ENCODE measurements at regions not wholly inside any gene's neighbourhood (a gene's known extent, or its start where the extent isn't known, plus 50 kb on each side); places are given as distances from the start of the nearest gene placed in this dataset.

DNA sequence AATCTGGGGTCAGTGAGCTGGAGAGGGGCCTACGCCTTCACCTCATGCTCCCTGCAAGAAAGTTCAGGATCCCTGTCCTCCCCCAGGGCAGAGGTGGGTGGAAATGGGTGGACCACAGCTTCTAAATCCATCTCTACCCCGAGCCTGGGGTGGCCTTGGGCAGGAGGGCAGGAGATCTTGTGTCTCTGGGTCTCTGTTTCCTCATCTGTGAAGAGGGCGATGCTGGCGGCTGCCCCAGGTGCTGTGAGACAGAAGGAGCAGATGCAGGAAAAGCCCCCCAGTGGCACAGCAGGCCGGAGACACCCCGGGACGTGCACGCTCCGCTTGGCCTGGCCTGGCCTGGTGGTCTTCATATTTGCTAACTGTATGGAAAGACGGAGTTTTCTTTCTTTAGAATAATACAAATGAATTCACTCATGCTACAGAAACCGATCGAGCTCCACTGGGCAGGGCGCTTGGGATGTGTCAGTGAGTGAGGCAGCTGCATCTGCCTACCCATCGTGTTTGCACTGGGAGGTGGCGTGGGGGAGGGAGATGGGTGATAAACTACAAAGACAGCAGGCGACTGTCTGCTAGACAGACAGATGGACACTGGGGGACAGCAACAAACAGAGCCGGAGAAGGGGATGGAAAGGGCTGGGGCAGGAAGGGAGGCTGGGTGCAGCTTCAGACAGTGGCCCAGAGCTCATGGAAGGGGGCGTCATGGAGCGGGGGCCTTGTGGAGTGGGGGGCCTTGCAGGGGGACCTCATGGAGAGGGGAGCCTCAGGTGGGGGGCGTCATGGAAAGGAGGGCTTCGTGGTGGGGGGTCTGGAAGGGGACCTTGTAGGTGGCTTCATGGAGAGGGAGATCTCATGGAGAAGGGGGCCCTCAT is 136.2 kb downstream of the CPZ start:
- TF ChIP-seq, protein P1, sequence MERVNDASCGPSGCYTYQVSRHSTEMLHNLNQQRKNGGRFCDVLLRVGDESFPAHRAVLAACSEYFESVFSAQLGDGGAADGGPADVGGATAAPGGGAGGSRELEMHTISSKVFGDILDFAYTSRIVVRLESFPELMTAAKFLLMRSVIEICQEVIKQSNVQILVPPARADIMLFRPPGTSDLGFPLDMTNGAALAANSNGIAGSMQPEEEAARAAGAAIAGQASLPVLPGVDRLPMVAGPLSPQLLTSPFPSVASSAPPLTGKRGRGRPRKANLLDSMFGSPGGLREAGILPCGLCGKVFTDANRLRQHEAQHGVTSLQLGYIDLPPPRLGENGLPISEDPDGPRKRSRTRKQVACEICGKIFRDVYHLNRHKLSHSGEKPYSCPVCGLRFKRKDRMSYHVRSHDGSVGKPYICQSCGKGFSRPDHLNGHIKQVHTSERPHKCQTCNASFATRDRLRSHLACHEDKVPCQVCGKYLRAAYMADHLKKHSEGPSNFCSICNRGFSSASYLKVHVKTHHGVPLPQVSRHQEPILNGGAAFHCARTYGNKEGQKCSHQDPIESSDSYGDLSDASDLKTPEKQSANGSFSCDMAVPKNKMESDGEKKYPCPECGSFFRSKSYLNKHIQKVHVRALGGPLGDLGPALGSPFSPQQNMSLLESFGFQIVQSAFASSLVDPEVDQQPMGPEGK (CRISPR knock-in tag; IDR thresholded peaks at IDR 0.05; ENCODE audit: borderline replicate concordance), result no peak
- no peak for TF ChIP-seq ZFP30 (CRISPR knock-in tag; IDR thresholded peaks at IDR 0.05)
- no peak for TF ChIP-seq RARB (CRISPR knock-in tag; IDR thresholded peaks at IDR 0.05)
- TF ChIP-seq OSR1 (CRISPR knock-in tag; IDR thresholded peaks at IDR 0.05), result no peak
- TF ChIP-seq ZFP3 (CRISPR knock-in tag; IDR thresholded peaks at IDR 0.05), result no peak
- TF ChIP-seq, protein P2, sequence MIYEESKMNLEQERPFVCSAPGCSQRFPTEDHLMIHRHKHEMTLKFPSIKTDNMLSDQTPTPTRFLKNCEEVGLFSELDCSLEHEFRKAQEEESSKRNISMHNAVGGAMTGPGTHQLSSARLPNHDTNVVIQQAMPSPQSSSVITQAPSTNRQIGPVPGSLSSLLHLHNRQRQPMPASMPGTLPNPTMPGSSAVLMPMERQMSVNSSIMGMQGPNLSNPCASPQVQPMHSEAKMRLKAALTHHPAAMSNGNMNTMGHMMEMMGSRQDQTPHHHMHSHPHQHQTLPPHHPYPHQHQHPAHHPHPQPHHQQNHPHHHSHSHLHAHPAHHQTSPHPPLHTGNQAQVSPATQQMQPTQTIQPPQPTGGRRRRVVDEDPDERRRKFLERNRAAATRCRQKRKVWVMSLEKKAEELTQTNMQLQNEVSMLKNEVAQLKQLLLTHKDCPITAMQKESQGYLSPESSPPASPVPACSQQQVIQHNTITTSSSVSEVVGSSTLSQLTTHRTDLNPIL (CRISPR knock-in tag; IDR thresholded peaks at IDR 0.05; ENCODE audit: low read depth), result no peak
- no peak for TF ChIP-seq ARNTL (CRISPR knock-in tag; IDR thresholded peaks at IDR 0.05; ENCODE audit: borderline replicate concordance, low read depth)
- TF ChIP-seq CSDC2 (CRISPR knock-in tag; IDR thresholded peaks at IDR 0.05), result no peak
